Keratinocyte (primary cell): ENCODE measurements at regions not wholly inside any gene's neighbourhood (a gene's known extent, or its start where the extent isn't known, plus 50 kb on each side); places are given as distances from the start of the nearest gene placed in this dataset.
"Not testable (repeated sequence)": the region's sequence is repeated elsewhere in the genome, so short reads cannot be mapped to it uniquely, and the experiment has no call there.

ENCODE experiments used
- DNase-seq: peaks from one replicate; pipeline ENCODE4 v3.0.0-alpha.2; 2011; ENCODE audit warnings: low read depth, missing footprints, low spot score
- FAIRE-seq: peaks from 2 replicates; lab custom pipeline; 2011; peaks lifted over from hg19 to GRCh38; lab: Jason Lieb, UNC
- H2AFZ ChIP-seq: 2 replicates; pipeline ENCODE4 v1.6.0; 2012; ENCODE audit warnings: low read length, control low read depth, inconsistent platforms; ENCODE audit not compliant: control insufficient read depth
- H3K27ac ChIP-seq: 2 replicates; pipeline ENCODE4 v1.5.1; 2011; ENCODE audit warnings: low read length; ENCODE audit not compliant: control insufficient read depth, insufficient read depth
- H3K27me3 ChIP-seq: 3 replicates; pipeline ENCODE4 v1.6.0; 2011; ENCODE audit warnings: low read length; ENCODE audit not compliant: control insufficient read depth, insufficient read depth; ENCODE audit errors: extremely low read depth
- H3K36me3 ChIP-seq, 2 experiments: 2 replicates in 1 of 2; 3 replicates in 1 of 2; pipeline ENCODE4 v1.5.1; 2011; ENCODE audit warnings: low read length in 2 of 2, mild to moderate bottlenecking in 1 of 2; ENCODE audit not compliant: control insufficient read depth in 2 of 2, insufficient read depth in 2 of 2; ENCODE audit errors: extremely low read depth in 1 of 2
- H3K4me1 ChIP-seq: 3 replicates; pipeline ENCODE4 v1.5.1; 2011; ENCODE audit warnings: low read length; ENCODE audit not compliant: control insufficient read depth, insufficient read depth; ENCODE audit errors: extremely low read depth
- H3K4me2 ChIP-seq: 3 replicates; pipeline ENCODE4 v1.6.0; 2011; ENCODE audit warnings: low read depth, low read length; ENCODE audit not compliant: control insufficient read depth, insufficient read depth; ENCODE audit errors: extremely low read depth
- H3K4me3 ChIP-seq, 3 experiments: fragments of 200-600 bp in 1 of 3; sonication (generic) in 1 of 3; 2 replicates in 2 of 3; 3 replicates in 1 of 3; pipeline ENCODE4 v1.5.1; 2011 to 2016; ENCODE audit warnings: low read length in 3 of 3, mild to moderate bottlenecking in 3 of 3, control low read depth in 2 of 3, inconsistent platforms in 1 of 3, low read depth in 1 of 3, mixed read lengths in 1 of 3, mixed run types in 1 of 3, moderate library complexity in 1 of 3; ENCODE audit not compliant: control insufficient read depth in 2 of 3, insufficient read depth in 2 of 3; ENCODE audit errors: extremely low read depth in 1 of 3
- H3K79me2 ChIP-seq: 2 replicates; pipeline ENCODE4 v1.6.0; 2012; ENCODE audit warnings: low read length; ENCODE audit not compliant: control insufficient read depth, insufficient read depth
- H3K9ac ChIP-seq: 3 replicates; pipeline ENCODE4 v1.6.0; 2011; ENCODE audit warnings: low read length; ENCODE audit not compliant: control insufficient read depth, insufficient read depth; ENCODE audit errors: extremely low read depth
- H3K9me1 ChIP-seq: 3 replicates; pipeline ENCODE4 v1.6.0; 2011; ENCODE audit warnings: low read length; ENCODE audit not compliant: control insufficient read depth, insufficient read depth; ENCODE audit errors: extremely low read depth
- H3K9me3 ChIP-seq: 2 replicates; pipeline ENCODE4 v1.5.1; 2012; ENCODE audit warnings: low read depth, low read length; ENCODE audit not compliant: control insufficient read depth
- H4K20me1 ChIP-seq: 3 replicates; pipeline ENCODE4 v1.6.0; 2011; ENCODE audit warnings: low read length; ENCODE audit not compliant: control insufficient read depth, insufficient read depth; ENCODE audit errors: extremely low read depth
- EZH2 ChIP-seq: IDR thresholded peaks from one replicate; pipeline ENCODE4 v1.6.1; 2012; ENCODE audit warnings: inconsistent platforms, mild to moderate bottlenecking, low read length, moderate library complexity
- dilution Hi-C: fragments of 300-500 bp; cut with MboI; formaldehyde crosslinking; loops from one replicate; pipeline ENCODE4 v1.7.0; 2020; ENCODE audit warnings: low sequenced_read_pairs; ENCODE audit not compliant: extremely low pct_ligation_motif_present
- small RNA-seq, 3 experiments: library from RNA; depleted of rRNA; stranded (forward); fragments of <200 nt; gene quantifications; one replicate each; pipeline ENCODE3, GENCODE V24; 2012; ENCODE audit warnings: low read depth in 3 of 3, low replicate concordance in 1 of 3; ENCODE audit not compliant: insufficient read length in 3 of 3
- TF ChIP-seq, protein P1 (sequence below), 3 experiments: IDR thresholded peaks in 1 of 3; conservative IDR thresholded peaks in 1 of 3; optimal IDR thresholded peaks in 1 of 3; 2 replicates in 2 of 3; 3 replicates in 1 of 3; pipeline versions ENCODE3 to v1.5.1; 2011; ENCODE audit warnings: low read length in 3 of 3, mild to moderate bottlenecking in 3 of 3, moderate library complexity in 2 of 3, control low read depth in 1 of 3, inconsistent platforms in 1 of 3; ENCODE audit not compliant: insufficient read depth in 2 of 3; ENCODE audit errors: extremely low read depth in 1 of 3

DNA sequence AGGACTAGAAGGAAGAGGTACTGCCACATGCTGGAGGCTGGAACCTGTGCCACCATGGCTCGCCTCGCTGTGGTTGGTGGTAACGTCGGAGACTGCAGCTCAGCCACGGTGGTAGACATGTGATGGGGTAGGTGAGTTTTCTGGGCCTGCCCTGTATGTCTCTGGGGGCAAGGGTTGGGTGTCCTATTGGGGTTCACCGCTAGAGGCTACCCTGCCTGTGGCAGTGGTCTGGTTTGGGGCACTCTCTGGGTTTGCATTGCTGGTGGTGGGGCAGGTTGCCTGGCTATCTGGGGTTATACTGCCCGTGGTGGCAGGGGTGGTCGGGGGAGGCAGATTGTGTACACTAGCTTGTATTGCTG, 79.3 kb upstream of the KCNJ18 start:
- H3K79me2 ChIP-seq, result no peaks in the 10 kb centered on the region
- TF ChIP-seq, protein P1, sequence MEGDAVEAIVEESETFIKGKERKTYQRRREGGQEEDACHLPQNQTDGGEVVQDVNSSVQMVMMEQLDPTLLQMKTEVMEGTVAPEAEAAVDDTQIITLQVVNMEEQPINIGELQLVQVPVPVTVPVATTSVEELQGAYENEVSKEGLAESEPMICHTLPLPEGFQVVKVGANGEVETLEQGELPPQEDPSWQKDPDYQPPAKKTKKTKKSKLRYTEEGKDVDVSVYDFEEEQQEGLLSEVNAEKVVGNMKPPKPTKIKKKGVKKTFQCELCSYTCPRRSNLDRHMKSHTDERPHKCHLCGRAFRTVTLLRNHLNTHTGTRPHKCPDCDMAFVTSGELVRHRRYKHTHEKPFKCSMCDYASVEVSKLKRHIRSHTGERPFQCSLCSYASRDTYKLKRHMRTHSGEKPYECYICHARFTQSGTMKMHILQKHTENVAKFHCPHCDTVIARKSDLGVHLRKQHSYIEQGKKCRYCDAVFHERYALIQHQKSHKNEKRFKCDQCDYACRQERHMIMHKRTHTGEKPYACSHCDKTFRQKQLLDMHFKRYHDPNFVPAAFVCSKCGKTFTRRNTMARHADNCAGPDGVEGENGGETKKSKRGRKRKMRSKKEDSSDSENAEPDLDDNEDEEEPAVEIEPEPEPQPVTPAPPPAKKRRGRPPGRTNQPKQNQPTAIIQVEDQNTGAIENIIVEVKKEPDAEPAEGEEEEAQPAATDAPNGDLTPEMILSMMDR (optimal IDR thresholded peaks at IDR 0.05 in 1 of 3, IDR thresholded peaks at IDR 0.05 in 1 of 3, conservative IDR thresholded peaks at IDR 0.05 in 1 of 3; ENCODE audit: extremely low read depth in 1 of 3, insufficient read depth in 2 of 3, low read length in 3 of 3), result no peak
- TF ChIP-seq EZH2, result no peak
- FAIRE-seq, result no peak
- H3K9me3 ChIP-seq, result peaks cover 3% of the 10 kb centered on the region
- no peaks in the 10 kb centered on the region for H3K36me3 ChIP-seq
- no peak overlapping the region for H2AFZ ChIP-seq
- no peak overlapping the region for H3K9ac ChIP-seq
- H3K27ac ChIP-seq, result no peak overlapping the region
- no peak for DNase-seq
- no peaks in the 10 kb centered on the region for H3K9me1 ChIP-seq
- no peak overlapping the region for H3K4me2 ChIP-seq
- dilution Hi-C loops, result no loop called here
- no peaks in the 10 kb centered on the region for H3K27me3 ChIP-seq
- H4K20me1 ChIP-seq, result no peaks in the 10 kb centered on the region
- H3K4me1 ChIP-seq, result no peaks in the 10 kb centered on the region
- no peak overlapping the region for H3K4me3 ChIP-seq

DNA sequence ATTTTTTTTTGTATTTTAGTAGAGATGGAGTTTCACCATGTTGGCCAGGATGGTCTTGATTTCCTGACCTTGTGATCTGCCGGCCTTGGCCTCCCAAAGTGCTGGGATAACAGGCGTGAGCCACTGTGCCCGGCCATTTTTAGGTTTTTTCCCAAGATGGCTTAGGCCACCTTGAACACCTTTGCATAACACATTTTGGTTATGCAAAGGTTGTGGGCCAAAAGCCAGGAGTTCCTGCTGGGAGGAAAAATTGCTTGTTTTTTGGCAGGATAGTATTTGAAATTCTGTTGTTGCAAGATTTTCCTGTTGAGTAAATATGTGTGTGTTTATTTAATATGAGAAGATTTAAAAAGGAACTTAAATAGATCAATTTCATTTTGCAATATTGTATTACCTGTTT, 65.3 kb upstream of the KCNJ18 start:
- H3K9ac ChIP-seq, H3K9me3 ChIP-seq, dilution Hi-C loops, H3K9me1 ChIP-seq, H2AFZ ChIP-seq, H3K27ac ChIP-seq, H4K20me1 ChIP-seq, DNase-seq, H3K36me3 ChIP-seq, FAIRE-seq, H3K4me1 ChIP-seq, H3K4me2 ChIP-seq, H3K4me3 ChIP-seq, H3K27me3 ChIP-seq, H3K79me2 ChIP-seq: not testable (repeated sequence)

Small RNA genes lying in the stretch of these regions (small RNA-seq; reads per million reads assigned to genes)
- gene AC233702.6 (0 reads per million in 3 experiments), gene AC233702.8 (0 reads per million in 3 experiments)
